ENCODE measurements at regions not wholly inside any gene's neighbourhood (a gene's known extent, or its start where the extent isn't known, plus 50 kb on each side); places are given as distances from the start of the nearest gene placed in this dataset.

DNA sequence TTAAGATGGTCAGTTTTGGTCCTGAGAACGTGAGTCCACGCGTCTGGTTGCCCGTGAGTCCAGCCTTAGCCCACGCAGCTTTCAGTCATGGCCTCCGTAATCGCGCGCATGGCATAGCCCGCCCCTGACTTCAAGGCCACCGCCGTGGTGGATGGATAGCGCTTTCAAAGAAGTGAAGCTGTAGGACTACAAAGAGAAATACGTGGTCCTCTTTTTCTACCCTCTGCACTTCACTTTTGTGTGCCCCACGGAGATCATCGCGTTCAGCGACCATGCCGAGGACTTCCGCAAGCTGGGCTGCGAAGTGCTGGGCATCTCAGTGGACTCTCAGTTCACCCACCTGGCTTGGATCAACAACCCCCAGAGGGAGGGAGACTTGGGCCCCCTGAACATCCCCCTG lies 142.0 kb upstream of the MCHR2 start:
- 65% methylated on average over 14 of the region's 21 CpGs for WGBS (ENCODE audit: insufficient coverage, insufficient replicate concordance, low lambda C conversion rate, missing lambda C conversion rate)
- CTCF ChIA-PET: no interaction called here
- in situ Hi-C loops (cut with MboI): no loop called here

DNA sequence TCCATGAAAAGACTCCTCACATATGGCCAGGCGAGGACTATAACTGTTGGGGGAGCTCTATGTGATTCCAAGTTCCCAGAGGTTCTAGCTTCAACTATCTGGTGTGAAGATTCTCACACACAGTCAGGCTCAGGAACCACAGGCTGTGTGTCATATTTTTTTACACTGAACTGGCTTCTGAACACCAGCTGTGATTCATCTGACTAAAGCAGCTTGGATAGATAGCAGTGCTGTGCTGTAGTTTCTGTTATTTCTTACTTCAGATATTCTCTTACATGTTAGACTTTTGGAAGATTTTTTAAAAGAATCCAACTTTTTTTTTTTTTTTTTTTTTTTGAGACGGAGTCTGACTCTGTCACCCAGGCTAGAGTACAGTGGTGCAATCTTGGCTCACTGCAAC lies 140.7 kb upstream of the MCHR2 start:
- ChIA-PET CTCF (no interaction called here), RAD21 (ENCODE audit: unreplicated experiment) (no interaction called here), SMC1A (ENCODE audit: uncharacterized antibody, unreplicated experiment) (no interaction called here), POLR2A (interaction anchor here (0.7 kb wide), 1 partner anchor 579 kb away, joined by 9 read pairs; no protein-coding TSS in a partner anchor)
- intact Hi-C loops (cut with micrococcal nuclease; ENCODE audit: unreplicated experiment) (no loop called here), in situ Hi-C loops (cut with MboI) (no loop called here)
- H3K9me3 ChIP-seq (replicated peaks; ENCODE audit: control insufficient read depth, insufficient read depth, low read length): no peaks in the 10 kb centered on the region
- H3K4me1 ChIP-seq (ENCODE audit: control insufficient read depth, insufficient read depth, low read length): no peaks in the 10 kb centered on the region
- ATAC-seq (peak; percentile 35; the same call in 1 of the 3 replicates), DNase-seq (ENCODE audit: low read depth, low spot score) (no peak), FAIRE-seq (no peak)
- H3K4me3 ChIP-seq: no peak overlapping the region
- 8% methylated on average over 1 of the region's 2 CpGs for WGBS (ENCODE audit: insufficient coverage, insufficient replicate concordance, low lambda C conversion rate, missing lambda C conversion rate)
- H3K27me3 ChIP-seq (replicated peaks in 1 of 2; ENCODE audit: control insufficient read depth in 2 of 2, insufficient read depth in 2 of 2, low read length in 1 of 2): no peaks in the 10 kb centered on the region
- no peaks in the 10 kb centered on the region for H4K20me1 ChIP-seq (ENCODE audit: control insufficient read depth, insufficient read depth)
- BruUV-seq (replicated peaks): no TSS peak
- H3K4me2 ChIP-seq (ENCODE audit: control insufficient read depth, insufficient read depth): no peak overlapping the region
- no peak overlapping the region for H3K27ac ChIP-seq (ENCODE audit: control insufficient read depth, insufficient read depth)
- no peaks in the 10 kb centered on the region for H3K36me3 ChIP-seq (ENCODE audit: control insufficient read depth in 2 of 2, insufficient read depth in 2 of 2, low read length in 1 of 2)
- no peaks in the 10 kb centered on the region for H3K79me2 ChIP-seq (ENCODE audit: control insufficient read depth, insufficient read depth, low read length)
- H3K9ac ChIP-seq (ENCODE audit: control insufficient read depth, insufficient read depth, low read length): no peak overlapping the region
- H2AFZ ChIP-seq (ENCODE audit: control insufficient read depth, low read depth, low read length): no peak overlapping the region
- TF ChIP-seq, protein P1, sequence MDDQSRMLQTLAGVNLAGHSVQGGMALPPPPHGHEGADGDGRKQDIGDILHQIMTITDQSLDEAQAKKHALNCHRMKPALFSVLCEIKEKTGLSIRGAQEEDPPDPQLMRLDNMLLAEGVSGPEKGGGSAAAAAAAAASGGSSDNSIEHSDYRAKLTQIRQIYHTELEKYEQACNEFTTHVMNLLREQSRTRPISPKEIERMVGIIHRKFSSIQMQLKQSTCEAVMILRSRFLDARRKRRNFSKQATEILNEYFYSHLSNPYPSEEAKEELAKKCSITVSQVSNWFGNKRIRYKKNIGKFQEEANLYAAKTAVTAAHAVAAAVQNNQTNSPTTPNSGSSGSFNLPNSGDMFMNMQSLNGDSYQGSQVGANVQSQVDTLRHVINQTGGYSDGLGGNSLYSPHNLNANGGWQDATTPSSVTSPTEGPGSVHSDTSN (IDR thresholded peaks at IDR 0.05; ENCODE audit: insufficient replicate concordance, low read depth, low read length): no peak
- TF ChIP-seq MEF2B (IDR thresholded peaks at IDR 0.05; ENCODE audit: partially characterized antibody, poor library complexity, severe bottlenecking) (no peak), SRF (IDR thresholded peaks at IDR 0.05; ENCODE audit: low read depth in 2 of 2, low read length in 2 of 2) (no peak), NR2C2 (IDR thresholded peaks at IDR 0.05; ENCODE audit: borderline replicate concordance, control insufficient read depth, insufficient read length, low read depth) (no peak), JUND (IDR thresholded peaks at IDR 0.05; ENCODE audit: low read depth, low read length) (no peak), FOS (IDR thresholded peaks at IDR 0.05; ENCODE audit: borderline replicate concordance, extremely low read depth, insufficient read length) (no peak), TCF7 (IDR thresholded peaks at IDR 0.05; ENCODE audit: borderline replicate concordance) (no peak), SUPT20H (IDR thresholded peaks at IDR 0.05; ENCODE audit: borderline replicate concordance, control insufficient read depth, low read depth, low read length) (no peak)
- TF ChIP-seq, protein P2, sequence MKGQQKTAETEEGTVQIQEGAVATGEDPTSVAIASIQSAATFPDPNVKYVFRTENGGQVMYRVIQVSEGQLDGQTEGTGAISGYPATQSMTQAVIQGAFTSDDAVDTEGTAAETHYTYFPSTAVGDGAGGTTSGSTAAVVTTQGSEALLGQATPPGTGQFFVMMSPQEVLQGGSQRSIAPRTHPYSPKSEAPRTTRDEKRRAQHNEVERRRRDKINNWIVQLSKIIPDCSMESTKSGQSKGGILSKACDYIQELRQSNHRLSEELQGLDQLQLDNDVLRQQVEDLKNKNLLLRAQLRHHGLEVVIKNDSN (IDR thresholded peaks at IDR 0.05; ENCODE audit: borderline replicate concordance, extremely low read length, insufficient read depth, low read depth, low read length): no peak
- TF ChIP-seq, protein P3, sequence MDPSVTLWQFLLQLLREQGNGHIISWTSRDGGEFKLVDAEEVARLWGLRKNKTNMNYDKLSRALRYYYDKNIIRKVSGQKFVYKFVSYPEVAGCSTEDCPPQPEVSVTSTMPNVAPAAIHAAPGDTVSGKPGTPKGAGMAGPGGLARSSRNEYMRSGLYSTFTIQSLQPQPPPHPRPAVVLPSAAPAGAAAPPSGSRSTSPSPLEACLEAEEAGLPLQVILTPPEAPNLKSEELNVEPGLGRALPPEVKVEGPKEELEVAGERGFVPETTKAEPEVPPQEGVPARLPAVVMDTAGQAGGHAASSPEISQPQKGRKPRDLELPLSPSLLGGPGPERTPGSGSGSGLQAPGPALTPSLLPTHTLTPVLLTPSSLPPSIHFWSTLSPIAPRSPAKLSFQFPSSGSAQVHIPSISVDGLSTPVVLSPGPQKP (IDR thresholded peaks at IDR 0.05; ENCODE audit: low read depth, low read length): no peak

More for the DNA sequence above, 142.0 kb upstream of the MCHR2 start:
- ChIA-PET RAD21 (ENCODE audit: unreplicated experiment) (no interaction called here), POLR2A (no interaction called here), SMC1A (ENCODE audit: uncharacterized antibody, unreplicated experiment) (no interaction called here)
- H2AFZ ChIP-seq (ENCODE audit: control insufficient read depth, low read depth, low read length): no peak overlapping the region
- no peaks in the 10 kb centered on the region for H3K4me1 ChIP-seq (ENCODE audit: control insufficient read depth, insufficient read depth, low read length)
- no peak for TF ChIP-seq MTA2 (IDR thresholded peaks at IDR 0.05; ENCODE audit: low read depth)
- no peak for TF ChIP-seq STAT1 (conservative IDR thresholded peaks at IDR 0.05)
- no peak for TF ChIP-seq PAX8 (IDR thresholded peaks at IDR 0.05)
- TF ChIP-seq, protein P4, sequence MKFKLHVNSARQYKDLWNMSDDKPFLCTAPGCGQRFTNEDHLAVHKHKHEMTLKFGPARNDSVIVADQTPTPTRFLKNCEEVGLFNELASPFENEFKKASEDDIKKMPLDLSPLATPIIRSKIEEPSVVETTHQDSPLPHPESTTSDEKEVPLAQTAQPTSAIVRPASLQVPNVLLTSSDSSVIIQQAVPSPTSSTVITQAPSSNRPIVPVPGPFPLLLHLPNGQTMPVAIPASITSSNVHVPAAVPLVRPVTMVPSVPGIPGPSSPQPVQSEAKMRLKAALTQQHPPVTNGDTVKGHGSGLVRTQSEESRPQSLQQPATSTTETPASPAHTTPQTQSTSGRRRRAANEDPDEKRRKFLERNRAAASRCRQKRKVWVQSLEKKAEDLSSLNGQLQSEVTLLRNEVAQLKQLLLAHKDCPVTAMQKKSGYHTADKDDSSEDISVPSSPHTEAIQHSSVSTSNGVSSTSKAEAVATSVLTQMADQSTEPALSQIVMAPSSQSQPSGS (IDR thresholded peaks at IDR 0.05; ENCODE audit: low read length): no peak
- TF ChIP-seq TAF1 (IDR thresholded peaks at IDR 0.05; ENCODE audit: borderline replicate concordance, low read depth, low read length): no peak
- H3K4me2 ChIP-seq (ENCODE audit: control insufficient read depth, insufficient read depth): no peak overlapping the region
- no peak overlapping the region for H3K4me3 ChIP-seq
- no TSS peak for BruUV-seq (replicated peaks)
- no peaks in the 10 kb centered on the region for H3K9me3 ChIP-seq (replicated peaks; ENCODE audit: control insufficient read depth, insufficient read depth, low read length)
- no peaks in the 10 kb centered on the region for H4K20me1 ChIP-seq (ENCODE audit: control insufficient read depth, insufficient read depth)
- H3K27ac ChIP-seq (ENCODE audit: control insufficient read depth, insufficient read depth): no peak overlapping the region
- FAIRE-seq (no peak), ATAC-seq (no peak), DNase-seq (ENCODE audit: low read depth, low spot score) (no peak)
- no peaks in the 10 kb centered on the region for H3K79me2 ChIP-seq (ENCODE audit: control insufficient read depth, insufficient read depth, low read length)
- no peak overlapping the region for H3K9ac ChIP-seq (ENCODE audit: control insufficient read depth, insufficient read depth, low read length)
- intact Hi-C loops (cut with micrococcal nuclease; ENCODE audit: unreplicated experiment): no loop called here
- H3K27me3 ChIP-seq (replicated peaks in 1 of 2; ENCODE audit: control insufficient read depth in 2 of 2, insufficient read depth in 2 of 2, low read length in 1 of 2): no peaks in the 10 kb centered on the region
- H3K36me3 ChIP-seq (ENCODE audit: control insufficient read depth in 2 of 2, insufficient read depth in 2 of 2, low read length in 1 of 2): no peaks in the 10 kb centered on the region

Measured in GM12878 (cell line).